Pancreas (tissue), 10 donors: ENCODE measurements at regions not wholly inside any gene's neighbourhood (a gene's known extent, or its start where the extent isn't known, plus 50 kb on each side); places are given as distances from the start of the nearest gene placed in this dataset.

ENCODE experiments used
- ATAC-seq, 4 donors: fragments of 200-7000 bp; cut with Tn5 transposase; one replicate each; pipeline versions ENCODE4 v1.8.0 to v1.9.1; 2020; ENCODE audit warnings: mild to moderate bottlenecking in 4 of 4, moderate library complexity in 4 of 4
- DNase-seq, 6 donors: peaks; one replicate each; pipeline ENCODE4 v3.0.0-alpha.2; 2020
- FAIRE-seq: peaks from 2 replicates; lab custom pipeline; 2012; peaks lifted over from hg19 to GRCh38; lab: Jason Lieb, UNC
- H3K27ac ChIP-seq, 4 donors: fragments of 200-600 bp; sonication (generic); 1 replicate in 3 of 4; 2 replicates in 1 of 4; pipeline versions ENCODE4 v1.5.0 to v1.8.0; 2020
- H3K27me3 ChIP-seq, 4 donors: fragments of 200-600 bp; one replicate each; pipeline ENCODE4 v1.8.0; 2021
- H3K36me3 ChIP-seq, 3 donors: fragments of 200-600 bp; sonication (generic) in 1 of 3; one replicate each; pipeline versions ENCODE4 v1.5.0 to v1.8.0; 2020 to 2021
- H3K4me1 ChIP-seq, 3 donors: fragments of 200-600 bp; one replicate each; pipeline ENCODE4 v1.8.0; 2021
- H3K4me3 ChIP-seq, 4 donors: fragments of 200-600 bp; sonication (generic) in 2 of 4; one replicate each; pipeline versions ENCODE4 v1.5.0 to v1.8.0; 2020 to 2021
- H3K9me3 ChIP-seq, 4 donors: fragments of 200-600 bp; one replicate each; pipeline ENCODE4 v1.8.0; 2021
- CTCF ChIP-seq, 4 donors: fragments of 200-600 bp; sonication (generic) in 3 of 4; IDR thresholded peaks; one replicate each; pipeline versions ENCODE4 v1.5.0 to v1.8.0; 2021; ENCODE audit warnings: antibody characterized with exemption in 4 of 4
- WGBS, 2 donors: extraction: QIAGEN DNeasy Blood & Tissue Kit; methylation state at CpG; one replicate each; pipeline ENCODE4 v1.1.7; 2013; 5-methylcytosine and 5-hydroxymethylcytosine counted together
- intact Hi-C, 3 donors: fragments of 100-400 bp; cut with DNase I; formaldehyde crosslinking; loops; one replicate each; pipeline versions ENCODE4 v1.11.1 to v1.14.2; 2022
- donor health status: healthy with polysubstance abuse.
- donor health status: DM: no; HTN: no; CAD: no; lungs with moderate emphysema.
- donor health status: DM: no; HTN: no; CAD: no.
- donor health status: control.
- donor health status: control.
- donor health status: Bipolar disorder and iron deficiency.
- donor health status: DM: yes; HTN: yes; CAD: no.
- donor health status: DM: no; HTN: no; CAD: no.
- donor health status: DM: no; HTN: no; CAD: no.
- donor health status: DM: yes; HTN: yes; CAD: no.

GRCh38 chr7:128167042-128167701 lies 73.9 kb upstream of the LEP start:
- H3K27ac ChIP-seq = peak overlapping the region in 3 of 4 donors; percentile 22 to 62 (median 46)
- DNase-seq (peak; percentile 65 to 84 (median 70)), FAIRE-seq (no peak), ATAC-seq (peak; percentile 83 to 87 (median 85))
- H3K4me1 ChIP-seq = peaks cover 0 to 3% (median 0%) of the 10 kb centered on the region in 3 donors
- intact Hi-C loops = no loop called here
- peaks cover 0 to 3% (median 0%) of the 10 kb centered on the region in 4 donors for H3K27me3 ChIP-seq
- no peaks in the 10 kb centered on the region for H3K36me3 ChIP-seq
- H3K9me3 ChIP-seq = no peaks in the 10 kb centered on the region
- H3K4me3 ChIP-seq = peak overlapping the region; percentile 28 to 66 (median 50)
- 0 to 1% methylated on average over 40 to 59 of the region's 59 CpGs for WGBS, 2 donors
- no peak for TF ChIP-seq CTCF (IDR thresholded peaks at IDR 0.05)

GRCh38 chr7:128167791-128168666 lies 73.0 kb upstream of the LEP start:
- peaks cover 0 to 3% (median 0%) of the 10 kb centered on the region in 4 donors for H3K27me3 ChIP-seq
- FAIRE-seq = no peak
- peak overlapping the region; percentile 28 to 66 (median 50) for H3K4me3 ChIP-seq
- peak in 2 of 6 donors; percentile 25 to 34 for DNase-seq
- H3K9me3 ChIP-seq = no peaks in the 10 kb centered on the region
- 13 to 15% methylated on average over 50 to 59 of the region's 59 CpGs for WGBS, 2 donors
- no peaks in the 10 kb centered on the region for H3K36me3 ChIP-seq
- peaks cover 0 to 3% (median 0%) of the 10 kb centered on the region in 3 donors for H3K4me1 ChIP-seq
- intact Hi-C loops = no loop called here
- no peak for TF ChIP-seq CTCF (IDR thresholded peaks at IDR 0.05)
- peak in 3 of 4 donors; percentile 4 to 17 (median 5) for ATAC-seq
- peak overlapping the region in 1 of 4 donors; percentile 46 for H3K27ac ChIP-seq

- Histone ChIP-seq H3K27me3 (peaks cover 0 to 3% (median 0%) of the 10 kb centered on the region in 4 donors), H3K27ac (no peak overlapping the region), H3K4me1 (peaks cover 0 to 3% (median 0%) of the 10 kb centered on the region in 3 donors), H3K4me3 (no peak overlapping the region), H3K36me3 (no peaks in the 10 kb centered on the region), H3K9me3 (no peaks in the 10 kb centered on the region)
- WGBS, 2 donors = 35% methylated on average over 16 of the region's 16 CpGs
- no peak for FAIRE-seq
- intact Hi-C loops = no loop called here
- no peak for TF ChIP-seq CTCF (IDR thresholded peaks at IDR 0.05)
- peak in 1 of 4 donors; percentile 48 for ATAC-seq
- DNase-seq = peak in 3 of 6 donors; percentile 26 to 66 (median 32)
These were observed 72.3 kb upstream of the LEP start for GRCh38 chr7:128168667-128169210.

GRCh38 chr7:128170461-128170860 lies 70.6 kb upstream of the LEP start:
- WGBS, 2 donors = 42 to 43% methylated on average over 1 of the region's 1 CpG
- intact Hi-C loops = no loop called here
- Histone ChIP-seq H3K27me3 (peaks cover 0 to 3% (median 0%) of the 10 kb centered on the region in 4 donors), H3K4me3 (no peak overlapping the region), H3K9me3 (no peaks in the 10 kb centered on the region), H3K27ac (no peak overlapping the region), H3K36me3 (no peaks in the 10 kb centered on the region), H3K4me1 (peaks cover 0 to 3% (median 0%) of the 10 kb centered on the region in 3 donors)
- ATAC-seq (no peak), DNase-seq (no peak), FAIRE-seq (no peak)
- no peak for TF ChIP-seq CTCF (IDR thresholded peaks at IDR 0.05)
